Activated CD4-positive, alpha-beta T cell treated with anti-CD3 and anti-CD28 coated beads, Interleukin-2, amount 10 ng/mL, durations not matched to agents 7 days and 5 days (primary cell): ENCODE measurements at regions not wholly inside any gene's neighbourhood (a gene's known extent, or its start where the extent isn't known, plus 50 kb on each side); places are given as distances from the start of the nearest gene placed in this dataset.

Experiments used
- CTCF ChIA-PET: fragments of 350-600 bp; sonication (Branson Sonifier 250); formaldehyde crosslinking; loops from one replicate; lab custom pipeline; 2021; ENCODE audit warnings: antibody characterized with exemption; lab: Charles Lee
- POLR2A ChIA-PET: fragments of 350-600 bp; sonication (Branson Sonifier 250); formaldehyde crosslinking; loops from one replicate; lab custom pipeline; 2021; ENCODE audit warnings: antibody characterized with exemption; lab: Charles Lee
- DNase-seq: peaks from one replicate; pipeline ENCODE4 v3.0.0-alpha.2; 2020
- H3K27ac Mint-ChIP-seq: one replicate; pipeline ENCODE4 v1.8.0; 2021; ENCODE audit warnings: mild to moderate bottlenecking, moderate library complexity, mixed read lengths
- H3K27me3 Mint-ChIP-seq: one replicate; pipeline ENCODE4 v1.8.0; 2021; ENCODE audit warnings: mixed read lengths
- H3K36me3 Mint-ChIP-seq: one replicate; pipeline ENCODE4 v1.8.0; 2021; ENCODE audit warnings: low read depth, mixed read lengths
- H3K4me1 Mint-ChIP-seq: one replicate; pipeline ENCODE4 v1.8.0; 2021; ENCODE audit warnings: mixed read lengths
- H3K4me3 Mint-ChIP-seq: one replicate; pipeline ENCODE4 v1.8.0; 2021; ENCODE audit warnings: mild to moderate bottlenecking, moderate library complexity, mixed read lengths
- H3K9me3 Mint-ChIP-seq: one replicate; pipeline ENCODE4 v1.8.0; 2021; ENCODE audit warnings: mixed read lengths

- Mint-ChIP-seq H3K4me1 (no peaks in the 10 kb centered on the region), H3K27ac (no peak overlapping the region), H3K4me3 (no peak overlapping the region), H3K27me3 (no peaks in the 10 kb centered on the region), H3K9me3 (no peaks in the 10 kb centered on the region), H3K36me3 (no peaks in the 10 kb centered on the region)
- no peak for DNase-seq
- CTCF ChIA-PET: no interaction called here
- POLR2A ChIA-PET: no interaction called here
Measured at GRCh38 chr2:191476901-191477300, 201.0 kb upstream of the NABP1 start.

- DNase-seq: no peak
- H3K27ac Mint-ChIP-seq: no peak overlapping the region
- H3K36me3 Mint-ChIP-seq: no peaks in the 10 kb centered on the region
- POLR2A ChIA-PET: no interaction called here
- CTCF ChIA-PET: no interaction called here
- H3K27me3 Mint-ChIP-seq: peaks cover 2% of the 10 kb centered on the region
- H3K4me3 Mint-ChIP-seq: no peak overlapping the region
- H3K4me1 Mint-ChIP-seq: no peaks in the 10 kb centered on the region
- peaks cover 2% of the 10 kb centered on the region for H3K9me3 Mint-ChIP-seq
Measured at GRCh38 chr2:191478799-191479679, 198.9 kb upstream of the NABP1 start.

GRCh38 chr2:191479680-191480023 lies 198.3 kb upstream of the NABP1 start:
- Mint-ChIP-seq H3K27me3 (peaks cover 6% of the 10 kb centered on the region), H3K4me3 (no peak overlapping the region)
- no peak for DNase-seq

GRCh38 chr2:191481305-191482070 lies 196.4 kb upstream of the NABP1 start:
- ChIA-PET POLR2A (no interaction called here), CTCF (interaction anchor here (0.6 to 1.2 kb wide), 2 partner anchors 210 to 326 kb away, joined by 3 to 4 read pairs; no protein-coding TSS in a partner anchor)
- Mint-ChIP-seq H3K4me3 (no peak overlapping the region), H3K36me3 (no peaks in the 10 kb centered on the region), H3K27me3 (peaks cover 8% of the 10 kb centered on the region), H3K9me3 (peaks cover 2% of the 10 kb centered on the region), H3K27ac (no peak overlapping the region), H3K4me1 (no peaks in the 10 kb centered on the region)
- no peak for DNase-seq

More at GRCh38 chr2:191479680-191480023, 198.3 kb upstream of the NABP1 start:
- Mint-ChIP-seq H3K9me3 (peaks cover 2% of the 10 kb centered on the region), H3K4me1 (no peaks in the 10 kb centered on the region), H3K27ac (no peak overlapping the region), H3K36me3 (no peaks in the 10 kb centered on the region)
- CTCF ChIA-PET: no interaction called here
- POLR2A ChIA-PET: no interaction called here

GRCh38 chr2:191483117-191483516 lies 194.8 kb upstream of the NABP1 start:
- ChIA-PET CTCF (interaction anchor here (1.2 kb wide), 2 partner anchors 20 to 327 kb away, joined by 3 read pairs; no protein-coding TSS in a partner anchor), POLR2A (no interaction called here)
- Mint-ChIP-seq H3K27me3 (peaks cover 8% of the 10 kb centered on the region), H3K4me3 (no peak overlapping the region), H3K27ac (no peak overlapping the region), H3K4me1 (no peaks in the 10 kb centered on the region), H3K9me3 (peaks cover 2% of the 10 kb centered on the region), H3K36me3 (no peaks in the 10 kb centered on the region)
- no peak for DNase-seq

GRCh38 chr2:191486584-191487320 lies 191.2 kb upstream of the NABP1 start:
- Mint-ChIP-seq H3K36me3 (no peaks in the 10 kb centered on the region), H3K4me3 (no peak overlapping the region), H3K27ac (no peak overlapping the region), H3K9me3 (peaks cover 2% of the 10 kb centered on the region), H3K27me3 (peaks cover 8% of the 10 kb centered on the region), H3K4me1 (no peaks in the 10 kb centered on the region)
- no peak for DNase-seq
- POLR2A ChIA-PET: no interaction called here
- CTCF ChIA-PET: no interaction called here

GRCh38 chr2:191488135-191488534 lies 189.8 kb upstream of the NABP1 start:
- ChIA-PET POLR2A (no interaction called here), CTCF (no interaction called here)
- H3K9me3 Mint-ChIP-seq: peaks cover 2% of the 10 kb centered on the region
- no peak overlapping the region for H3K27ac Mint-ChIP-seq
- DNase-seq: no peak
- no peaks in the 10 kb centered on the region for H3K36me3 Mint-ChIP-seq
- no peak overlapping the region for H3K4me3 Mint-ChIP-seq
- no peaks in the 10 kb centered on the region for H3K4me1 Mint-ChIP-seq
- H3K27me3 Mint-ChIP-seq: peaks cover 9% of the 10 kb centered on the region

- H3K36me3 Mint-ChIP-seq: no peaks in the 10 kb centered on the region
- H3K9me3 Mint-ChIP-seq: no peaks in the 10 kb centered on the region
- DNase-seq: no peak
- peaks cover 14% of the 10 kb centered on the region for H3K27me3 Mint-ChIP-seq
- H3K27ac Mint-ChIP-seq: no peak overlapping the region
- H3K4me3 Mint-ChIP-seq: no peak overlapping the region
- no peaks in the 10 kb centered on the region for H3K4me1 Mint-ChIP-seq
- ChIA-PET POLR2A (no interaction called here), CTCF (interaction anchor here (0.7 kb wide), 1 partner anchor 522 kb away, joined by 3 read pairs; no protein-coding TSS in a partner anchor)
Measured at GRCh38 chr2:191489177-191489576, 188.8 kb upstream of the NABP1 start.

GRCh38 chr2:191496838-191497237 lies 181.1 kb upstream of the NABP1 start:
- no peaks in the 10 kb centered on the region for H3K4me1 Mint-ChIP-seq
- ChIA-PET CTCF (interaction anchor here (0.7 kb wide), 1 partner anchor 9 kb away, joined by 3 read pairs; no protein-coding TSS in a partner anchor), POLR2A (no interaction called here)
- H3K27me3 Mint-ChIP-seq: peaks cover 15% of the 10 kb centered on the region
- H3K27ac Mint-ChIP-seq: no peak overlapping the region
- H3K4me3 Mint-ChIP-seq: no peak overlapping the region
- DNase-seq: no peak
- H3K36me3 Mint-ChIP-seq: no peaks in the 10 kb centered on the region
- no peaks in the 10 kb centered on the region for H3K9me3 Mint-ChIP-seq

GRCh38 chr2:191497822-191498221 lies 180.1 kb upstream of the NABP1 start:
- no peak for DNase-seq
- CTCF ChIA-PET: no interaction called here
- H3K9me3 Mint-ChIP-seq: no peaks in the 10 kb centered on the region
- H3K27me3 Mint-ChIP-seq: peaks cover 15% of the 10 kb centered on the region
- POLR2A ChIA-PET: no interaction called here
- no peak overlapping the region for H3K27ac Mint-ChIP-seq
- no peaks in the 10 kb centered on the region for H3K36me3 Mint-ChIP-seq
- no peak overlapping the region for H3K4me3 Mint-ChIP-seq
- no peaks in the 10 kb centered on the region for H3K4me1 Mint-ChIP-seq

GRCh38 chr2:191499050-191499449 lies 178.9 kb upstream of the NABP1 start:
- Mint-ChIP-seq H3K9me3 (no peaks in the 10 kb centered on the region), H3K4me3 (no peak overlapping the region), H3K36me3 (no peaks in the 10 kb centered on the region), H3K27ac (no peak overlapping the region), H3K27me3 (peaks cover 9% of the 10 kb centered on the region), H3K4me1 (no peaks in the 10 kb centered on the region)
- POLR2A ChIA-PET: no interaction called here
- CTCF ChIA-PET: no interaction called here
- no peak for DNase-seq

- CTCF ChIA-PET: interaction anchor here (1.3 kb wide), 1 partner anchor 22 kb away, joined by 3 read pairs; no protein-coding TSS in a partner anchor
- no peak for DNase-seq
- H3K9me3 Mint-ChIP-seq: no peaks in the 10 kb centered on the region
- POLR2A ChIA-PET: no interaction called here
- H3K4me3 Mint-ChIP-seq: no peak overlapping the region
- H3K27ac Mint-ChIP-seq: no peak overlapping the region
- no peaks in the 10 kb centered on the region for H3K4me1 Mint-ChIP-seq
- peaks cover 7% of the 10 kb centered on the region for H3K27me3 Mint-ChIP-seq
- H3K36me3 Mint-ChIP-seq: no peaks in the 10 kb centered on the region
Measured at GRCh38 chr2:191499874-191500565, 177.9 kb upstream of the NABP1 start.
